ENCODE measurements at regions not wholly inside any gene's neighbourhood (a gene's known extent, or its start where the extent isn't known, plus 50 kb on each side); places are given as distances from the start of the nearest gene placed in this dataset.

GRCh38 chr11:8839306-8839956, 71.6 kb upstream of the AKIP1 start:
- no peak for DNase-seq (ENCODE audit: low read depth, low spot score)

GRCh38 chr11:8839957-8840945, 70.7 kb upstream of the AKIP1 start:
- H3K4me3 ChIP-seq (ENCODE audit: low read length), result no peak overlapping the region
- DNase-seq (ENCODE audit: low read depth, low spot score), result no peak

More at GRCh38 chr11:8839306-8839956, 71.6 kb upstream of the AKIP1 start:
- H3K4me3 ChIP-seq (ENCODE audit: low read length), result no peak overlapping the region

- no peak overlapping the region for H3K4me3 ChIP-seq (ENCODE audit: low read length)
- DNase-seq (ENCODE audit: low read depth, low spot score), result no peak
These were observed 69.1 kb upstream of the AKIP1 start for GRCh38 chr11:8841899-8842298.

- no peak overlapping the region for H3K4me3 ChIP-seq (ENCODE audit: low read length)
- DNase-seq (ENCODE audit: low read depth, low spot score), result no peak
These were observed 52.2 kb upstream of the AKIP1 start for GRCh38 chr11:8858808-8859207.
